Neuronal stem cell (in vitro differentiated cells): ENCODE measurements at regions not wholly inside any gene's neighbourhood (a gene's known extent, or its start where the extent isn't known, plus 50 kb on each side); places are given as distances from the start of the nearest gene placed in this dataset.

Experiments
- DNase-seq: peaks from one replicate; pipeline ENCODE4 v3.0.0-alpha.2; 2013; ENCODE audit warnings: low spot score
- H2AFZ ChIP-seq: one replicate; pipeline ENCODE4 v1.6.1; 2013; ENCODE audit warnings: mild to moderate bottlenecking, low read length, inconsistent platforms
- H2AK5ac ChIP-seq: 2 replicates; pipeline ENCODE4 v1.6.1; 2013; ENCODE audit warnings: low read depth, mild to moderate bottlenecking, inconsistent platforms, low read length, moderate library complexity, mixed read lengths
- H2BK120ac ChIP-seq: 2 replicates; pipeline ENCODE4 v1.6.1; 2013; ENCODE audit warnings: low read depth, mild to moderate bottlenecking, inconsistent platforms, low read length, moderate library complexity, mixed read lengths
- H2BK12ac ChIP-seq: one replicate; pipeline ENCODE4 v1.6.1; 2013; ENCODE audit warnings: low read length, inconsistent platforms
- H2BK15ac ChIP-seq: 2 replicates; pipeline ENCODE4 v1.6.1; 2013; ENCODE audit warnings: mild to moderate bottlenecking, low read length, inconsistent platforms, mixed read lengths
- H2BK5ac ChIP-seq: one replicate; pipeline ENCODE4 v1.6.1; 2013; ENCODE audit warnings: inconsistent platforms, mild to moderate bottlenecking, low read length, moderate library complexity
- H3K14ac ChIP-seq: one replicate; pipeline ENCODE4 v1.6.1; 2013; ENCODE audit warnings: low read length, inconsistent platforms
- H3K18ac ChIP-seq: 2 replicates; pipeline ENCODE4 v1.6.1; 2013; ENCODE audit warnings: low read length, inconsistent platforms
- H3K23ac ChIP-seq: 2 replicates; pipeline ENCODE4 v1.6.1; 2013; ENCODE audit warnings: low read depth, mild to moderate bottlenecking, mixed read lengths, low read length, inconsistent platforms; ENCODE audit not compliant: poor library complexity
- H3K27ac ChIP-seq: replicated peaks from 3 replicates; pipeline ENCODE4 v1.5.1; 2013; ENCODE audit warnings: low read length, inconsistent platforms
- H3K27me3 ChIP-seq, 3 experiments: 2 replicates each; pipeline ENCODE4 v1.6.1; 2013; ENCODE audit warnings: low read length in 3 of 3, mild to moderate bottlenecking in 2 of 3, inconsistent platforms in 1 of 3, low read depth in 1 of 3, mixed read lengths in 1 of 3, moderate library complexity in 1 of 3; ENCODE audit not compliant: control insufficient read depth in 3 of 3, insufficient read depth in 3 of 3
- H3K36me3 ChIP-seq, 2 donors: replicated peaks in 1 of 2; 2 replicates each; pipeline ENCODE4 v1.6.1; 2013; ENCODE audit warnings: low read length in 2 of 2; ENCODE audit not compliant: control insufficient read depth in 2 of 2, insufficient read depth in 2 of 2
- H3K4ac ChIP-seq: 2 replicates; pipeline ENCODE4 v1.6.1; 2013; ENCODE audit warnings: inconsistent platforms, mild to moderate bottlenecking, low read length, moderate library complexity
- H3K4me1 ChIP-seq, 2 donors: 1 replicate in 1 of 2; 2 replicates in 1 of 2; pipeline ENCODE4 v1.6.1; 2013; ENCODE audit warnings: low read length in 2 of 2, low read depth in 1 of 2; ENCODE audit not compliant: control insufficient read depth in 2 of 2, insufficient read depth in 1 of 2
- H3K4me2 ChIP-seq: one replicate; pipeline ENCODE4 v1.6.1; 2013; ENCODE audit warnings: mild to moderate bottlenecking, low read length, inconsistent platforms; ENCODE audit not compliant: insufficient read depth, poor library complexity, severe bottlenecking
- H3K4me3 ChIP-seq, 2 donors: 2 replicates each; pipeline ENCODE4 v1.5.1; 2013; ENCODE audit warnings: low read length in 2 of 2, mild to moderate bottlenecking in 2 of 2, inconsistent platforms in 1 of 2, moderate library complexity in 1 of 2
- H3K79me1 ChIP-seq: one replicate; pipeline ENCODE4 v1.6.1; 2013; ENCODE audit warnings: low read depth, mild to moderate bottlenecking, inconsistent platforms, low read length, moderate library complexity
- H3K9ac ChIP-seq: one replicate; pipeline ENCODE4 v1.6.1; 2013; ENCODE audit warnings: mild to moderate bottlenecking, low read depth, low read length, inconsistent platforms; ENCODE audit not compliant: poor library complexity
- H3K9me3 ChIP-seq, 2 donors: replicated peaks in 1 of 2; 2 replicates each; pipeline versions ENCODE3 to v1.6.1; 2013; ENCODE audit warnings: low read length in 2 of 2, mild to moderate bottlenecking in 2 of 2, inconsistent platforms in 1 of 2, low read depth in 1 of 2, mixed read lengths in 1 of 2, moderate library complexity in 1 of 2; ENCODE audit not compliant: control insufficient read depth in 2 of 2, insufficient read depth in 1 of 2
- H4K8ac ChIP-seq: one replicate; pipeline ENCODE4 v1.6.1; 2013; ENCODE audit warnings: low read depth, mild to moderate bottlenecking, inconsistent platforms, low read length, moderate library complexity
- H4K91ac ChIP-seq: one replicate; pipeline ENCODE4 v1.6.1; 2013; ENCODE audit warnings: low read length, low read depth, mild to moderate bottlenecking, inconsistent platforms; ENCODE audit not compliant: poor library complexity
- WGBS, 2 donors: extraction: QIAGEN DNeasy Blood & Tissue Kit; methylation state at CpG; one replicate each; pipeline ENCODE4 v1.1.7; 2013; ENCODE audit warnings: missing lambda C conversion rate in 2 of 2, mixed read lengths in 1 of 2; ENCODE audit not compliant: insufficient read length in 2 of 2, insufficient replicate concordance in 1 of 2; ENCODE audit errors: extremely low coverage in 2 of 2; 5-methylcytosine and 5-hydroxymethylcytosine counted together

GRCh38 chr15:93417156-93417555 is 328.1 kb upstream of the RGMA start:
- Histone ChIP-seq H3K9ac (no peak overlapping the region), H2BK5ac (no peak overlapping the region), H3K36me3 (peaks cover 0 to 51% of the 10 kb centered on the region in 2 donors), H3K4ac (no peak overlapping the region), H3K27ac (no peak overlapping the region), H3K18ac (peak overlapping the region; percentile 62), H3K27me3 (no peaks in the 10 kb centered on the region), H3K23ac (no peak overlapping the region), H2AFZ (no peak overlapping the region), H2BK120ac (no peak overlapping the region), H3K9me3 (peaks cover 0 to 2% of the 10 kb centered on the region in 2 donors), H2BK15ac (no peak overlapping the region), H3K14ac (no peak overlapping the region), H4K8ac (no peak overlapping the region), H4K91ac (no peak overlapping the region), H3K4me1 (peaks cover 0 to 10% of the 10 kb centered on the region in 2 donors), H3K4me3 (no peak overlapping the region), H2BK12ac (no peak overlapping the region), H3K4me2 (no peak overlapping the region), H2AK5ac (no peak overlapping the region), H3K79me1 (peaks cover 3% of the 10 kb centered on the region)
- DNase-seq, result no peak
- no CpG with 5 or more reads among the region's 6 CpGs for WGBS, 2 donors

GRCh38 chr15:93415576-93415975 is 326.6 kb upstream of the RGMA start:
- Histone ChIP-seq H3K4me2 (no peak overlapping the region), H3K4me3 (no peak overlapping the region), H3K27me3 (no peaks in the 10 kb centered on the region), H3K4ac (no peak overlapping the region), H3K18ac (peak overlapping the region; percentile 1), H4K8ac (no peak overlapping the region), H2BK120ac (no peak overlapping the region), H3K36me3 (peaks cover 0 to 45% of the 10 kb centered on the region in 2 donors), H2BK15ac (peak overlapping the region; percentile 42), H2BK5ac (no peak overlapping the region), H3K4me1 (peaks cover 0 to 12% of the 10 kb centered on the region in 2 donors), H3K79me1 (peaks cover 7% of the 10 kb centered on the region), H4K91ac (peak overlapping the region; percentile 5), H3K27ac (no peak overlapping the region), H2AK5ac (peak overlapping the region; percentile 2), H2BK12ac (no peak overlapping the region), H3K14ac (no peak overlapping the region), H3K9me3 (peaks cover 3 to 4% of the 10 kb centered on the region in 2 donors), H3K9ac (peak overlapping the region; percentile 1), H3K23ac (no peak overlapping the region), H2AFZ (no peak overlapping the region)
- no peak for DNase-seq
- WGBS, 2 donors, result no CpG with 5 or more reads among the region's 3 CpGs

- WGBS, 2 donors, result no CpG with 5 or more reads among the region's 11 CpGs
- H2BK12ac ChIP-seq, result no peak overlapping the region
- peak overlapping the region; percentile 9 for H3K9ac ChIP-seq
- peak overlapping the region; percentile 23 for H2AK5ac ChIP-seq
- peak overlapping the region; percentile 20 for H3K18ac ChIP-seq
- peak overlapping the region; percentile 9 for H2BK5ac ChIP-seq
- no peak overlapping the region for H2AFZ ChIP-seq
- H4K91ac ChIP-seq, result peak overlapping the region; percentile 58
- H2BK15ac ChIP-seq, result no peak overlapping the region
- no peaks in the 10 kb centered on the region for H3K27me3 ChIP-seq
- no peak overlapping the region for H3K4me3 ChIP-seq
- H3K36me3 ChIP-seq, result peaks cover 0 to 47% of the 10 kb centered on the region in 2 donors
- H3K9me3 ChIP-seq, result peaks cover 3 to 4% of the 10 kb centered on the region in 2 donors
- H3K14ac ChIP-seq, result no peak overlapping the region
- no peak overlapping the region for H2BK120ac ChIP-seq
- no peak overlapping the region for H3K27ac ChIP-seq
- H4K8ac ChIP-seq, result no peak overlapping the region
- peaks cover 7% of the 10 kb centered on the region for H3K79me1 ChIP-seq
- H3K4ac ChIP-seq, result no peak overlapping the region
- H3K4me1 ChIP-seq, result peaks cover 0 to 12% of the 10 kb centered on the region in 2 donors
- no peak for DNase-seq
- no peak overlapping the region for H3K4me2 ChIP-seq
- no peak overlapping the region for H3K23ac ChIP-seq
Observed at GRCh38 chr15:93414576-93415231, 325.7 kb upstream of the RGMA start.

GRCh38 chr15:93413745-93414144 is 324.7 kb upstream of the RGMA start:
- Histone ChIP-seq H2AFZ (no peak overlapping the region), H3K14ac (no peak overlapping the region), H2BK12ac (peak overlapping the region; percentile 66), H3K4me3 (no peak overlapping the region), H2BK5ac (no peak overlapping the region), H4K8ac (no peak overlapping the region), H3K36me3 (peaks cover 0 to 50% of the 10 kb centered on the region in 2 donors), H3K4me1 (peaks cover 0 to 12% of the 10 kb centered on the region in 2 donors), H3K9me3 (peaks cover 3 to 4% of the 10 kb centered on the region in 2 donors), H3K79me1 (peaks cover 7% of the 10 kb centered on the region), H3K27me3 (no peaks in the 10 kb centered on the region), H4K91ac (no peak overlapping the region), H2BK15ac (peak overlapping the region; percentile 24), H2AK5ac (no peak overlapping the region), H3K4me2 (no peak overlapping the region), H2BK120ac (no peak overlapping the region), H3K9ac (no peak overlapping the region), H3K18ac (no peak overlapping the region), H3K4ac (no peak overlapping the region), H3K27ac (no peak overlapping the region), H3K23ac (no peak overlapping the region)
- no peak for DNase-seq
- WGBS, 2 donors, result no CpG with 5 or more reads among the region's 10 CpGs
